Naive thymus-derived CD4-positive, alpha-beta T cell (primary cell): ENCODE measurements at regions not wholly inside any gene's neighbourhood (a gene's known extent, or its start where the extent isn't known, plus 50 kb on each side); places are given as distances from the start of the nearest gene placed in this dataset.
A peak's percentile ranks its signal among the peaks of the same experiment; 100 is the strongest.

ENCODE experiments used
- ATAC-seq: fragments of 150-1000 bp; cut with Tn5 transposase; 2 replicates; pipeline ENCODE4 v1.10.0; 2021; ENCODE audit warnings: mild to moderate bottlenecking, moderate library complexity
- CTCF ChIA-PET: fragments of 350-600 bp; sonication (Branson Sonifier 250); formaldehyde crosslinking; loops from one replicate; lab custom pipeline; 2021; ENCODE audit warnings: antibody characterized with exemption; lab: Charles Lee
- POLR2A ChIA-PET: fragments of 350-600 bp; sonication (Branson Sonifier 250); formaldehyde crosslinking; loops from one replicate; lab custom pipeline; 2021; ENCODE audit warnings: antibody characterized with exemption, inconsistent platforms; lab: Charles Lee
- DNase-seq, 9 donors: peaks; one replicate each; pipeline versions ENCODE4 v3.0.0 to v3.0.0-alpha.2; 2020 to 2022; ENCODE audit warnings: mixed read lengths in 1 of 9
- H3K27ac ChIP-seq: one replicate; pipeline ENCODE4 v1.7.0; 2013; ENCODE audit warnings: mild to moderate bottlenecking, low read depth, low read length, moderate library complexity
- H3K27me3 ChIP-seq, 2 donors: one replicate each; pipeline ENCODE4 v1.7.0; 2013; ENCODE audit warnings: low read length in 2 of 2, mild to moderate bottlenecking in 2 of 2, moderate library complexity in 2 of 2; ENCODE audit not compliant: control insufficient read depth in 2 of 2, insufficient read depth in 2 of 2
- H3K36me3 ChIP-seq, 3 experiments: 1 replicate in 2 of 3; 2 replicates in 1 of 3; pipeline ENCODE4 v1.7.0; 2013; ENCODE audit warnings: low read length in 3 of 3, mild to moderate bottlenecking in 3 of 3, moderate library complexity in 1 of 3; ENCODE audit not compliant: insufficient read depth in 3 of 3, control insufficient read depth in 2 of 3
- H3K4me1 ChIP-seq, 2 donors: one replicate each; pipeline ENCODE4 v1.7.0; 2013; ENCODE audit warnings: low read length in 2 of 2, mild to moderate bottlenecking in 2 of 2, moderate library complexity in 1 of 2; ENCODE audit not compliant: control insufficient read depth in 2 of 2, insufficient read depth in 2 of 2
- H3K4me3 ChIP-seq: 2 replicates; pipeline ENCODE4 v1.7.0; 2013; ENCODE audit warnings: mild to moderate bottlenecking, low read length
- H3K9me3 ChIP-seq, 3 experiments: 1 replicate in 2 of 3; 2 replicates in 1 of 3; pipeline ENCODE4 v1.7.0; 2013; ENCODE audit warnings: low read length in 3 of 3; ENCODE audit not compliant: control insufficient read depth in 2 of 3
- H3K27ac Mint-ChIP-seq, 9 donors: one replicate each; pipeline ENCODE4 v1.8.0; 2020 to 2022; ENCODE audit warnings: mixed read lengths in 9 of 9, mild to moderate bottlenecking in 8 of 9, moderate library complexity in 5 of 9, inconsistent platforms in 2 of 9
- H3K27me3 Mint-ChIP-seq, 5 donors: one replicate each; pipeline ENCODE4 v1.8.0; 2021 to 2022; ENCODE audit warnings: mixed read lengths in 5 of 5, mild to moderate bottlenecking in 1 of 5
- H3K36me3 Mint-ChIP-seq, 5 donors: one replicate each; pipeline ENCODE4 v1.8.0; 2020 to 2022; ENCODE audit warnings: mixed read lengths in 5 of 5, mild to moderate bottlenecking in 3 of 5, inconsistent platforms in 1 of 5
- H3K4me1 Mint-ChIP-seq, 7 donors: one replicate each; pipeline ENCODE4 v1.8.0; 2020 to 2022; ENCODE audit warnings: mixed read lengths in 7 of 7, mild to moderate bottlenecking in 3 of 7, inconsistent platforms in 1 of 7
- H3K4me3 Mint-ChIP-seq, 10 donors: one replicate each; pipeline ENCODE4 v1.8.0; 2020 to 2022; ENCODE audit warnings: mild to moderate bottlenecking in 10 of 10, mixed read lengths in 10 of 10, moderate library complexity in 6 of 10, inconsistent platforms in 2 of 10
- H3K9me3 Mint-ChIP-seq, 11 donors: one replicate each; pipeline ENCODE4 v1.8.0; 2020 to 2022; ENCODE audit warnings: mixed read lengths in 11 of 11, mild to moderate bottlenecking in 4 of 11, inconsistent platforms in 1 of 11, moderate library complexity in 1 of 11
- intact Hi-C, 2 donors: fragments of 100-400 bp; cut with micrococcal nuclease; formaldehyde crosslinking; loops; one replicate each; pipeline ENCODE4 v1.15.1; 2023

GRCh38 chr5:87686975-87687374, 274.2 kb upstream of the CCNH start:
- DNase-seq, result no peak
- Histone ChIP-seq H3K4me1 (no peaks in the 10 kb centered on the region), H3K4me3 (no peak overlapping the region), H3K27me3 (no peaks in the 10 kb centered on the region), H3K36me3 (no peaks in the 10 kb centered on the region), H3K27ac (no peak overlapping the region), H3K9me3 (no peaks in the 10 kb centered on the region)
- ChIA-PET POLR2A (no interaction called here), CTCF (no interaction called here)
- H3K9me3 Mint-ChIP-seq, result peaks cover 0 to 34% (median 7%) of the 10 kb centered on the region in 11 donors
- intact Hi-C loops, result no loop called here
- no peaks in the 10 kb centered on the region for H3K27me3 Mint-ChIP-seq
- peaks cover 0 to 2% (median 0%) of the 10 kb centered on the region in 7 donors for H3K4me1 Mint-ChIP-seq
- peak overlapping the region in 1 of 9 donors; percentile 33 for H3K27ac Mint-ChIP-seq
- H3K4me3 Mint-ChIP-seq, result no peak overlapping the region
- no peaks in the 10 kb centered on the region for H3K36me3 Mint-ChIP-seq
- no peak for ATAC-seq

GRCh38 chr5:87686018-87686417, 273.3 kb upstream of the CCNH start:
- POLR2A ChIA-PET, result no interaction called here
- peaks cover 0 to 2% (median 0%) of the 10 kb centered on the region in 7 donors for H3K4me1 Mint-ChIP-seq
- no peak for ATAC-seq
- Histone ChIP-seq H3K27me3 (no peaks in the 10 kb centered on the region), H3K4me1 (no peaks in the 10 kb centered on the region), H3K36me3 (no peaks in the 10 kb centered on the region), H3K4me3 (no peak overlapping the region), H3K27ac (no peak overlapping the region), H3K9me3 (no peaks in the 10 kb centered on the region)
- no peak for DNase-seq
- intact Hi-C loops, result no loop called here
- no peak overlapping the region for H3K27ac Mint-ChIP-seq
- H3K4me3 Mint-ChIP-seq, result no peak overlapping the region
- no peaks in the 10 kb centered on the region for H3K27me3 Mint-ChIP-seq
- CTCF ChIA-PET, result no interaction called here
- no peaks in the 10 kb centered on the region for H3K36me3 Mint-ChIP-seq
- H3K9me3 Mint-ChIP-seq, result peaks cover 0 to 26% (median 4%) of the 10 kb centered on the region in 11 donors

- H3K36me3 ChIP-seq, result no peaks in the 10 kb centered on the region
- CTCF ChIA-PET, result no interaction called here
- intact Hi-C loops, result no loop called here
- no peaks in the 10 kb centered on the region for H3K4me1 ChIP-seq
- Mint-ChIP-seq H3K9me3 (peaks cover 0 to 2% (median 0%) of the 10 kb centered on the region in 11 donors), H3K4me1 (no peaks in the 10 kb centered on the region), H3K27me3 (peaks cover 0 to 5% (median 3%) of the 10 kb centered on the region in 5 donors), H3K27ac (no peak overlapping the region), H3K36me3 (no peaks in the 10 kb centered on the region), H3K4me3 (no peak overlapping the region)
- H3K9me3 ChIP-seq, result no peaks in the 10 kb centered on the region
- DNase-seq, result no peak
- no peak overlapping the region for H3K27ac ChIP-seq
- no peak overlapping the region for H3K4me3 ChIP-seq
- no peak for ATAC-seq
- POLR2A ChIA-PET, result no interaction called here
- H3K27me3 ChIP-seq, result no peaks in the 10 kb centered on the region
Measured at GRCh38 chr5:87674235-87674634, 261.5 kb upstream of the CCNH start.

GRCh38 chr5:87671146-87671545, 258.4 kb upstream of the CCNH start:
- H3K4me3 ChIP-seq, result no peak overlapping the region
- no peaks in the 10 kb centered on the region for H3K27me3 ChIP-seq
- H3K4me1 Mint-ChIP-seq, result no peaks in the 10 kb centered on the region
- no peak overlapping the region for H3K4me3 Mint-ChIP-seq
- H3K9me3 ChIP-seq, result no peaks in the 10 kb centered on the region
- H3K36me3 Mint-ChIP-seq, result no peaks in the 10 kb centered on the region
- intact Hi-C loops, result no loop called here
- DNase-seq (no peak), ATAC-seq (no peak)
- H3K27ac ChIP-seq, result no peak overlapping the region
- H3K27ac Mint-ChIP-seq, result no peak overlapping the region
- POLR2A ChIA-PET, result no interaction called here
- CTCF ChIA-PET, result no interaction called here
- no peaks in the 10 kb centered on the region for H3K36me3 ChIP-seq
- H3K4me1 ChIP-seq, result no peaks in the 10 kb centered on the region
- H3K27me3 Mint-ChIP-seq, result peaks cover 0 to 5% (median 3%) of the 10 kb centered on the region in 5 donors
- peaks cover 0 to 2% (median 0%) of the 10 kb centered on the region in 11 donors for H3K9me3 Mint-ChIP-seq

GRCh38 chr5:87665166-87665565, 252.4 kb upstream of the CCNH start:
- CTCF ChIA-PET, result no interaction called here
- Histone ChIP-seq H3K4me1 (no peaks in the 10 kb centered on the region), H3K4me3 (no peak overlapping the region), H3K9me3 (no peaks in the 10 kb centered on the region), H3K27me3 (no peaks in the 10 kb centered on the region), H3K36me3 (no peaks in the 10 kb centered on the region), H3K27ac (no peak overlapping the region)
- Mint-ChIP-seq H3K4me3 (no peak overlapping the region), H3K27ac (no peak overlapping the region), H3K27me3 (peaks cover 0 to 5% (median 0%) of the 10 kb centered on the region in 5 donors), H3K36me3 (no peaks in the 10 kb centered on the region), H3K9me3 (no peaks in the 10 kb centered on the region), H3K4me1 (no peaks in the 10 kb centered on the region)
- DNase-seq (no peak), ATAC-seq (no peak)
- POLR2A ChIA-PET, result no interaction called here
- intact Hi-C loops, result no loop called here

- DNase-seq (no peak), ATAC-seq (no peak)
- Mint-ChIP-seq H3K4me3 (no peak overlapping the region), H3K27ac (no peak overlapping the region), H3K9me3 (no peaks in the 10 kb centered on the region), H3K36me3 (no peaks in the 10 kb centered on the region), H3K27me3 (no peaks in the 10 kb centered on the region), H3K4me1 (no peaks in the 10 kb centered on the region)
- no peaks in the 10 kb centered on the region for H3K36me3 ChIP-seq
- H3K27me3 ChIP-seq, result no peaks in the 10 kb centered on the region
- H3K4me3 ChIP-seq, result no peak overlapping the region
- no peaks in the 10 kb centered on the region for H3K4me1 ChIP-seq
- H3K9me3 ChIP-seq, result no peaks in the 10 kb centered on the region
- CTCF ChIA-PET, result no interaction called here
- POLR2A ChIA-PET, result no interaction called here
- H3K27ac ChIP-seq, result no peak overlapping the region
- intact Hi-C loops, result no loop called here
Measured at GRCh38 chr5:87661784-87662566, 249.2 kb upstream of the CCNH start.

GRCh38 chr5:87653242-87653641, 240.5 kb upstream of the CCNH start:
- H3K4me1 ChIP-seq, result no peaks in the 10 kb centered on the region
- no peaks in the 10 kb centered on the region for H3K9me3 ChIP-seq
- Mint-ChIP-seq H3K36me3 (no peaks in the 10 kb centered on the region), H3K27ac (no peak overlapping the region), H3K9me3 (peaks cover 0 to 1% (median 0%) of the 10 kb centered on the region in 11 donors), H3K4me3 (no peak overlapping the region), H3K27me3 (peaks cover 0 to 5% (median 0%) of the 10 kb centered on the region in 5 donors), H3K4me1 (no peaks in the 10 kb centered on the region)
- ATAC-seq (no peak), DNase-seq (no peak)
- H3K4me3 ChIP-seq, result no peak overlapping the region
- no peak overlapping the region for H3K27ac ChIP-seq
- CTCF ChIA-PET, result no interaction called here
- no peaks in the 10 kb centered on the region for H3K27me3 ChIP-seq
- no peaks in the 10 kb centered on the region for H3K36me3 ChIP-seq
- POLR2A ChIA-PET, result no interaction called here
- intact Hi-C loops, result no loop called here
